Right lobe of liver (tissue), 6 donors: ENCODE measurements at regions not wholly inside any gene's neighbourhood (a gene's known extent, or its start where the extent isn't known, plus 50 kb on each side); places are given as distances from the start of the nearest gene placed in this dataset.
A peak's percentile ranks its signal among the peaks of the same experiment; 100 is the strongest.

Source experiments
- ATAC-seq, 4 donors: fragments of 200-7000 bp; cut with Tn5 transposase; one replicate each; pipeline ENCODE4 v1.9.1; 2020; ENCODE audit warnings: mild to moderate bottlenecking in 4 of 4, moderate library complexity in 4 of 4
- DNase-seq, 3 donors: peaks; one replicate each; pipeline ENCODE4 v3.0.0-alpha.2; 2020
- H3K27ac ChIP-seq, 3 donors: fragments of 200-600 bp; one replicate each; pipeline ENCODE4 v1.8.0; 2022
- H3K27me3 ChIP-seq, 2 donors: fragments of 200-600 bp; one replicate each; pipeline ENCODE4 v1.8.0; 2022
- H3K36me3 ChIP-seq, 4 donors: fragments of 200-600 bp; sonication (generic) in 1 of 4; one replicate each; pipeline versions ENCODE4 v1.5.1 to v1.8.0; 2017 to 2022; ENCODE audit warnings: control low read depth in 1 of 4
- H3K4me1 ChIP-seq, 4 donors: fragments of 200-600 bp; sonication (generic) in 1 of 4; one replicate each; pipeline versions ENCODE4 v1.5.1 to v1.8.0; 2017 to 2022; ENCODE audit warnings: control low read depth in 1 of 4
- H3K4me3 ChIP-seq, 3 donors: fragments of 200-600 bp; one replicate each; pipeline ENCODE4 v1.8.0; 2022
- H3K9me3 ChIP-seq, 4 donors: fragments of 200-600 bp; sonication (generic) in 1 of 4; one replicate each; pipeline versions ENCODE4 v1.5.1 to v1.8.0; 2017 to 2022; ENCODE audit warnings: control low read depth in 1 of 4
- POLR2A ChIP-seq: fragments of 450-650 bp; IDR thresholded peaks from one replicate; pipeline ENCODE4 v1.6.1; 2017; ENCODE audit warnings: antibody characterized with exemption, mild to moderate bottlenecking
- WGBS: methylation state at CpG from one replicate; pipeline ENCODE4 v1.1.6; 2018; ENCODE audit warnings: low coverage, low lambda C conversion rate; ENCODE audit not compliant: insufficient coverage; ENCODE audit errors: missing lambda C conversion rate; 5-methylcytosine and 5-hydroxymethylcytosine counted together
- intact Hi-C, 2 donors: fragments of 100-400 bp; cut with DNase I; formaldehyde crosslinking; loops; one replicate each; pipeline versions ENCODE4 v1.11.2 to v1.14.1; 2022
- TF ChIP-seq, protein P1 (sequence below), 4 donors: fragments of 200-600 bp in 3 of 4; fragments of 450-650 bp in 1 of 4; IDR thresholded peaks; one replicate each; pipeline versions ENCODE4 v1.5.1 to v1.8.0; 2016 to 2022; ENCODE audit warnings: antibody characterized with exemption in 4 of 4, mild to moderate bottlenecking in 2 of 4
- donor health status: DM: no; HTN: yes; CAD: no.
- donor health status: DM: no; HTN: no; CAD: no.
- donor health status: DM: no; HTN: no; CAD: no.
- donor health status: DM: no; HTN: yes; CAD: no.
- donor health status: DM: no; HTN: yes; CAD: no.

DNA sequence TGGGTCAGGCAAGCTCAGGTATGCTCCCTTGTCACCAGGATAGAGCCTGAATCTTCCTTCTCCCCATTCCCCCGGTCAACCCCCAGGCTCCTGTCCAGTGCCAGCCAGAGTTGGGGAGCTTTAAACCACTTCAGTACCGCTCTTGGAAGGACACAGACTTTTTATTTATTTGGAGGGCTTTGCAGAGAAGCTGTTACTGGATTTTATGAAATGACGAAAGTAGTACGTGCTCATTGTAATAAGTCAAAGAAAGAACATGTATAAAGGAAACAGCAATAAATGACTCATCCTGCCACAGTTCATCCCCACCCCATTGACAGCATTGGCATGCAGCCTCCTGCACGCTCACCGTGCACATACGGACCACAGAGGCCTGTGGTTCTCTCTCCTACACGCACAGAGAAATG, 230.3 kb downstream of the AUH start:
- intact Hi-C loops: no loop called here
- no peak for DNase-seq

DNA sequence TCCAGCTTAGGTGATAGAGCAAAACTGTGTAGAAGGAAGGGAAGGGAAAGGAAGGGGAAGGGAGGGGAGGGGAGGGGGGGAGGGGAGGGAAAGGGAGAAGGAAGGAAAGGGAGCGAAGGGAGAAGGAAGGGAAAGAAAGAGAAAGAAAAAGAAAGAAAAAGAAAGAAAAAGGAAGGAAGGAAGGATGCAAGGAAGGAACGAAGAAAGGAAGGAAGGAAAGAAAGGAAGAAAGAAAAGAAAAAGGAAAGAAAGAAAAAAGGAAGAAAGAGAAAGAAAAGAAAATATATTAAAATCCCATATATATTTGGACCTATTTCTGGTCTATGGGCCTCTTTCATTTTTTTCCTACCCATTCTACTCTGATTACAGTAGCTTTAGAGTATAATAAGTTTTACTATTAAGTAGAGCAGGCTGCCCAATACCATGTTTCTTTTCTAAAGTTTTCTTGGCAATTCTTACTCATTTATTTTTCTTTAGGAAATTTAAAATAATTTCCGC, 229.1 kb downstream of the AUH start:
- Histone ChIP-seq H3K4me1 (no peaks in the 10 kb centered on the region), H3K27ac (no peak overlapping the region), H3K9me3 (no peaks in the 10 kb centered on the region), H3K36me3 (no peaks in the 10 kb centered on the region), H3K27me3 (no peaks in the 10 kb centered on the region), H3K4me3 (no peak overlapping the region)
- ATAC-seq: no peak
- TF ChIP-seq POLR2A: no peak
- WGBS: 72% methylated on average over 3 of the region's 3 CpGs
- no peak for DNase-seq
- intact Hi-C loops: no loop called here

More for the DNA sequence above, 230.3 kb downstream of the AUH start:
- H3K9me3 ChIP-seq: no peaks in the 10 kb centered on the region
- H3K4me1 ChIP-seq: no peaks in the 10 kb centered on the region
- no peaks in the 10 kb centered on the region for H3K27me3 ChIP-seq
- 60% methylated on average over 8 of the region's 8 CpGs for WGBS
- H3K36me3 ChIP-seq: no peaks in the 10 kb centered on the region
- ATAC-seq: peak in 2 of 4 donors; percentile 38 to 56
- no peak overlapping the region for H3K4me3 ChIP-seq
- TF ChIP-seq POLR2A: no peak
- TF ChIP-seq, protein P1, sequence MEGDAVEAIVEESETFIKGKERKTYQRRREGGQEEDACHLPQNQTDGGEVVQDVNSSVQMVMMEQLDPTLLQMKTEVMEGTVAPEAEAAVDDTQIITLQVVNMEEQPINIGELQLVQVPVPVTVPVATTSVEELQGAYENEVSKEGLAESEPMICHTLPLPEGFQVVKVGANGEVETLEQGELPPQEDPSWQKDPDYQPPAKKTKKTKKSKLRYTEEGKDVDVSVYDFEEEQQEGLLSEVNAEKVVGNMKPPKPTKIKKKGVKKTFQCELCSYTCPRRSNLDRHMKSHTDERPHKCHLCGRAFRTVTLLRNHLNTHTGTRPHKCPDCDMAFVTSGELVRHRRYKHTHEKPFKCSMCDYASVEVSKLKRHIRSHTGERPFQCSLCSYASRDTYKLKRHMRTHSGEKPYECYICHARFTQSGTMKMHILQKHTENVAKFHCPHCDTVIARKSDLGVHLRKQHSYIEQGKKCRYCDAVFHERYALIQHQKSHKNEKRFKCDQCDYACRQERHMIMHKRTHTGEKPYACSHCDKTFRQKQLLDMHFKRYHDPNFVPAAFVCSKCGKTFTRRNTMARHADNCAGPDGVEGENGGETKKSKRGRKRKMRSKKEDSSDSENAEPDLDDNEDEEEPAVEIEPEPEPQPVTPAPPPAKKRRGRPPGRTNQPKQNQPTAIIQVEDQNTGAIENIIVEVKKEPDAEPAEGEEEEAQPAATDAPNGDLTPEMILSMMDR (IDR thresholded peaks at IDR 0.05): no peak
- H3K27ac ChIP-seq: no peak overlapping the region

GRCh38 chr9:91134608-91135007, 227.1 kb downstream of the AUH start:
- H3K4me3 ChIP-seq: no peak overlapping the region
- no peak for ATAC-seq
- H3K27ac ChIP-seq: no peak overlapping the region
- no peaks in the 10 kb centered on the region for H3K36me3 ChIP-seq
- no CpG with 5 or more reads among the region's 2 CpGs for WGBS
- DNase-seq: no peak
- no peaks in the 10 kb centered on the region for H3K4me1 ChIP-seq
- no peak for TF ChIP-seq POLR2A
- TF ChIP-seq, protein P1 (IDR thresholded peaks at IDR 0.05): no peak
- no peaks in the 10 kb centered on the region for H3K9me3 ChIP-seq
- H3K27me3 ChIP-seq: no peaks in the 10 kb centered on the region
- intact Hi-C loops: no loop called here

GRCh38 chr9:91137391-91137790, 224.3 kb downstream of the AUH start:
- Histone ChIP-seq H3K36me3 (no peaks in the 10 kb centered on the region), H3K27ac (no peak overlapping the region), H3K4me3 (no peak overlapping the region), H3K27me3 (no peaks in the 10 kb centered on the region), H3K9me3 (no peaks in the 10 kb centered on the region), H3K4me1 (no peaks in the 10 kb centered on the region)
- no peak for DNase-seq
- intact Hi-C loops: no loop called here
- ATAC-seq: no peak
- WGBS: 68% methylated on average over 1 of the region's 1 CpG
- TF ChIP-seq POLR2A: no peak
- TF ChIP-seq, protein P1 (IDR thresholded peaks at IDR 0.05): no peak

GRCh38 chr9:91138760-91139159, 223.0 kb downstream of the AUH start:
- intact Hi-C loops: no loop called here
- 78% methylated on average over 5 of the region's 5 CpGs for WGBS
- DNase-seq (no peak), ATAC-seq (no peak)
- H3K27me3 ChIP-seq: no peaks in the 10 kb centered on the region
- no peaks in the 10 kb centered on the region for H3K4me1 ChIP-seq
- H3K9me3 ChIP-seq: no peaks in the 10 kb centered on the region
- TF ChIP-seq, protein P1 (IDR thresholded peaks at IDR 0.05): no peak
- TF ChIP-seq POLR2A: no peak
- H3K4me3 ChIP-seq: no peak overlapping the region
- H3K36me3 ChIP-seq: no peaks in the 10 kb centered on the region
- H3K27ac ChIP-seq: no peak overlapping the region
